ENCODE measurements at regions not wholly inside any gene's neighbourhood (a gene's known extent, or its start where the extent isn't known, plus 50 kb on each side); places are given as distances from the start of the nearest gene placed in this dataset.

DNA sequence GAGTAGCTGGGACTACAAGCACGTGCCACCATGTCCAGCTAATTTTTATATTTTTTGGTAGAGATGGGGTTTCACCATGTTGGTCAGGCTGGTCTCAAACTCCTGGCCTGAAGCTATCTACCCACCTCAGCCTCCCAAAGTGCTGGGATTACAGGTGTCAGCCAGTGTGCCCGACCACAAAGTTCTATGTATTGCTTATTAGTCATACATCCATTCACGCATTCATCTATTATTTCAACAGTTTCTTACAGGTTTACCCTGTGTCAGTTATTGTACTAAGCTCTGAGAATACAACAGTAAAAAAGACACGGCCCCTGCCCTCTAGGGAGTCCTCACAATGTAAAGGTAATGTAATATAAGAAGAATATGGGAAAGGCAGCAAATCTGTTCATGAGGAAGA, 188.9 kb upstream of the BTG1 start:
- Histone ChIP-seq H3K27me3 (no peaks in the 10 kb centered on the region), H3K9me3 (no peaks in the 10 kb centered on the region), H3K4me1 (peaks cover 23% of the 10 kb centered on the region), H3K36me3 (no peaks in the 10 kb centered on the region), H3K27ac (no peak overlapping the region), H3K4me3 (no peak overlapping the region)
- intact Hi-C loops (cut with DNase I) = no loop called here
- no peak for DNase-seq (ENCODE audit: extremely low spot score in 2 of 2)
- TF ChIP-seq, protein P1, sequence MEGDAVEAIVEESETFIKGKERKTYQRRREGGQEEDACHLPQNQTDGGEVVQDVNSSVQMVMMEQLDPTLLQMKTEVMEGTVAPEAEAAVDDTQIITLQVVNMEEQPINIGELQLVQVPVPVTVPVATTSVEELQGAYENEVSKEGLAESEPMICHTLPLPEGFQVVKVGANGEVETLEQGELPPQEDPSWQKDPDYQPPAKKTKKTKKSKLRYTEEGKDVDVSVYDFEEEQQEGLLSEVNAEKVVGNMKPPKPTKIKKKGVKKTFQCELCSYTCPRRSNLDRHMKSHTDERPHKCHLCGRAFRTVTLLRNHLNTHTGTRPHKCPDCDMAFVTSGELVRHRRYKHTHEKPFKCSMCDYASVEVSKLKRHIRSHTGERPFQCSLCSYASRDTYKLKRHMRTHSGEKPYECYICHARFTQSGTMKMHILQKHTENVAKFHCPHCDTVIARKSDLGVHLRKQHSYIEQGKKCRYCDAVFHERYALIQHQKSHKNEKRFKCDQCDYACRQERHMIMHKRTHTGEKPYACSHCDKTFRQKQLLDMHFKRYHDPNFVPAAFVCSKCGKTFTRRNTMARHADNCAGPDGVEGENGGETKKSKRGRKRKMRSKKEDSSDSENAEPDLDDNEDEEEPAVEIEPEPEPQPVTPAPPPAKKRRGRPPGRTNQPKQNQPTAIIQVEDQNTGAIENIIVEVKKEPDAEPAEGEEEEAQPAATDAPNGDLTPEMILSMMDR (IDR thresholded peaks at IDR 0.05) = no peak
- TF ChIP-seq POLR2AphosphoS5 (IDR thresholded peaks at IDR 0.05; ENCODE audit: insufficient read depth in 1 of 2, low read depth in 1 of 2) (no peak), POLR2A (IDR thresholded peaks at IDR 0.05) (no peak)

DNA sequence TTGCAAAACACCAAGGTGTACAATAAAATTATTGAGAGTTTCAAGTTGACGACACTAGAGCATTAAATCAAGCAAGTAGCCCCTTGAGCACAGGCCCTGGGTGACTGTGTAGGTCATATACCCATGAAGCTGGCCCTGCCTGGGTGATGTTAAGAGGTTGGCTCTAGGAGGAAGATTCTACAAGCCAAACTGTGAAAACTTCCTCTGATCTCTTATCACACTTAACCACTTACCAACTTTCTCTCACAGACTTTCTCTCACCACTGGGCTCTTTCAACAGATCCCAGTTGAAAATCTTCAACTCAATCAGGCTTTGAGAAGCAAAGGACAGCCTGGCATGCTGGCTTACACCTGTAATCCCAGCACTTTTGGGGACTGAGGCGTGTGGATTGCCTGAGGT, 186.9 kb upstream of the BTG1 start:
- Histone ChIP-seq H3K36me3 (no peaks in the 10 kb centered on the region), H3K27me3 (no peaks in the 10 kb centered on the region), H3K4me3 (no peak overlapping the region), H3K4me1 (peaks cover 23% of the 10 kb centered on the region), H3K27ac (no peak overlapping the region), H3K9me3 (no peaks in the 10 kb centered on the region)
- intact Hi-C loops (cut with DNase I) = no loop called here
- TF ChIP-seq, protein P1 (IDR thresholded peaks at IDR 0.05) = no peak
- TF ChIP-seq POLR2AphosphoS5 (IDR thresholded peaks at IDR 0.05; ENCODE audit: insufficient read depth in 1 of 2, low read depth in 1 of 2) (no peak), POLR2A (IDR thresholded peaks at IDR 0.05) (no peak)
- DNase-seq (ENCODE audit: extremely low spot score in 2 of 2) = no peak

DNA sequence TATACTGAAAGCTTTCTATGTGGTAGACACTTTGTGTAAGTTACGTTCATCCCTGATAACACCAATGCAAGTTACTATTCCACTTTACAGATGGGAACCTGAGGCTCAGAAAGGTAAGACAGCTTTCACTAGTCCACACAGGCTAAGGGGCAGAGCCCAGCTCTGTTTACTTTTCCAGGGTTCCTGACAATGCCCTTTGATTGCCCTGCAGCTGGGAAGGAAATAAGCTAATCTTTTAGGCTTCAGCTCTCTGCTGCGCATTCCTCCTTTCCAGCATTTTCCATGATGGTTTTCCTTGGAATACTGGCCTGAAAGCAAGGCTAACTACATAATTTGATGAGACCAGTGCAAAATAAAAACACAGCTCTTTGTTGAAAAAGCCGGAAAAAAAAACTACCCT, 185.7 kb upstream of the BTG1 start:
- no peak for DNase-seq (ENCODE audit: extremely low spot score in 2 of 2)
- no peaks in the 10 kb centered on the region for H3K36me3 ChIP-seq
- no peak overlapping the region for H3K4me3 ChIP-seq
- intact Hi-C loops (cut with DNase I) = no loop called here
- peaks cover 13% of the 10 kb centered on the region for H3K4me1 ChIP-seq
- no peak overlapping the region for H3K27ac ChIP-seq
- TF ChIP-seq POLR2AphosphoS5 (IDR thresholded peaks at IDR 0.05; ENCODE audit: insufficient read depth in 1 of 2, low read depth in 1 of 2) (no peak), POLR2A (IDR thresholded peaks at IDR 0.05) (no peak)
- TF ChIP-seq, protein P1 (IDR thresholded peaks at IDR 0.05) = no peak
- H3K9me3 ChIP-seq = no peaks in the 10 kb centered on the region
- no peaks in the 10 kb centered on the region for H3K27me3 ChIP-seq

DNA sequence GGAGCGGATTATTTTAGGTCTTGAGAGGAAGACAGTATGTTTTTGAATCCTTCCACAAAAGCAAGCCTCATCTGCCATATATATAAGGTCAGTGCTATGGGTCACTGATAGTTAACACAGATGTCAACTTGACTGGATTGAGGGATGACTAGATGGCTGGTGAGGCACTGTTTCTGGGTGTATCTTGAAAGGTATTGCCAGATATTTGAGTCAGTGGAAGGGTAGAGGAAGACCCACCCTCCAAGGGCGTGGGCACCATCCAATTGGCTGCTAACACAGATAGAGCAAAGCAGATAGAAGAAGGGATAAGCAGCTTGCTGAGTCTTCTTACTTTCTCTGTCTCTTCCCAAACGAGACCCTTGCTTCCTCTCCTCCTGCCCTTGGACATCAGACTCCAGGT, 185.0 kb upstream of the BTG1 start:
- H3K27ac ChIP-seq = no peak overlapping the region
- TF ChIP-seq, protein P1 (IDR thresholded peaks at IDR 0.05) = no peak
- TF ChIP-seq POLR2AphosphoS5 (IDR thresholded peaks at IDR 0.05; ENCODE audit: insufficient read depth in 1 of 2, low read depth in 1 of 2) (no peak), POLR2A (IDR thresholded peaks at IDR 0.05) (no peak)
- H3K9me3 ChIP-seq = no peaks in the 10 kb centered on the region
- no peak overlapping the region for H3K4me3 ChIP-seq
- intact Hi-C loops (cut with DNase I) = no loop called here
- no peak for DNase-seq (ENCODE audit: extremely low spot score in 2 of 2)
- H3K4me1 ChIP-seq = peaks cover 6% of the 10 kb centered on the region
- no peaks in the 10 kb centered on the region for H3K27me3 ChIP-seq
- no peaks in the 10 kb centered on the region for H3K36me3 ChIP-seq

DNA sequence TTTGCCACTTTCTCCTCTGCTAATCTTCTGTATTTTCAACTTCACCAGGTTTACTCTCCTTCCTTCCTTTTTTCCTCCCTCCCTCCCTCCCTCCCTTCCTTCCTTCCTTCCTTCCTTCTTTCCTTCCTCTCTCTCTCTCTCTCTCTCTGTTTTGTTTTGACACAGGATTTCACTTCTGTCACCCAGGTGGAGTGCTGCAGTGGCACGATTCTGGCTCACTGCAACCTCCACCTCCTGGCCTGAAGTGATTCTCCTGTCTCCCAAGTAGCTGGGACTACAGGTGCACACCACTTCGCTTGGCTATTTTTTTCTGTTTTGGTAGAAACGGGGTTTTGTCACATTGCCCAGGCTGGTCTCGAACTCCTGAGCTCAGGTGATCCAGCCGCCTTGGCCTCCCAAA, 181.2 kb upstream of the BTG1 start:
- Histone ChIP-seq H3K36me3 (no peaks in the 10 kb centered on the region), H3K27ac (no peak overlapping the region), H3K27me3 (no peaks in the 10 kb centered on the region), H3K9me3 (no peaks in the 10 kb centered on the region), H3K4me3 (no peak overlapping the region), H3K4me1 (no peaks in the 10 kb centered on the region)
- TF ChIP-seq POLR2A (IDR thresholded peaks at IDR 0.05) (no peak), POLR2AphosphoS5 (IDR thresholded peaks at IDR 0.05; ENCODE audit: insufficient read depth in 1 of 2, low read depth in 1 of 2) (no peak)
- TF ChIP-seq, protein P1 (IDR thresholded peaks at IDR 0.05) = no peak
- intact Hi-C loops (cut with DNase I) = no loop called here
- no peak for DNase-seq (ENCODE audit: extremely low spot score in 2 of 2)
